Loucy (cell line): ENCODE measurements at regions not wholly inside any gene's neighbourhood (a gene's known extent, or its start where the extent isn't known, plus 50 kb on each side); places are given as distances from the start of the nearest gene placed in this dataset.

Source experiments
- H2AFZ ChIP-seq: fragments of 200-600 bp; sonication (generic); 2 replicates; pipeline ENCODE4 v1.6.0; 2016; ENCODE audit warnings: antibody characterized with exemption, mild to moderate bottlenecking, low read length, moderate library complexity
- H3F3A ChIP-seq: fragments of 200-600 bp; 2 replicates; pipeline ENCODE4 v1.6.0; 2016; ENCODE audit warnings: antibody characterized with exemption, low read depth, mild to moderate bottlenecking
- H3K27me3 ChIP-seq: fragments of 200-600 bp; sonication (generic); 2 replicates; pipeline ENCODE4 v1.6.1; 2014; ENCODE audit warnings: low read length, mild to moderate bottlenecking; ENCODE audit not compliant: insufficient read depth, poor library complexity, severe bottlenecking
- H3K36me3 ChIP-seq: fragments of 200-600 bp; sonication (generic); 2 replicates; pipeline ENCODE4 v1.6.1; 2016; ENCODE audit warnings: low read length; ENCODE audit not compliant: insufficient read depth
- H3K4me1 ChIP-seq: fragments of 200-600 bp; sonication (generic); 2 replicates; pipeline ENCODE4 v1.5.1; 2014; ENCODE audit warnings: low read length, mild to moderate bottlenecking; ENCODE audit not compliant: insufficient read depth, poor library complexity, severe bottlenecking
- H3K4me2 ChIP-seq: fragments of 200-600 bp; sonication (generic); 2 replicates; pipeline ENCODE4 v1.6.0; 2014; ENCODE audit warnings: antibody characterized with exemption, low read length, low read depth, mild to moderate bottlenecking; ENCODE audit not compliant: poor library complexity, severe bottlenecking
- H3K4me3 ChIP-seq: fragments of 200-600 bp; sonication (generic); 2 replicates; pipeline ENCODE4 v1.5.1; 2014; ENCODE audit warnings: low read length, mild to moderate bottlenecking, mixed read lengths; ENCODE audit not compliant: poor library complexity, severe bottlenecking
- H3K79me2 ChIP-seq: fragments of 200-600 bp; sonication (generic); 2 replicates; pipeline ENCODE4 v1.6.1; 2014; ENCODE audit warnings: low read length; ENCODE audit not compliant: insufficient read depth
- H3K9ac ChIP-seq: fragments of 200-600 bp; sonication (generic); 2 replicates; pipeline ENCODE4 v1.6.0; 2014; ENCODE audit warnings: mild to moderate bottlenecking, low read depth, low read length, moderate library complexity; ENCODE audit not compliant: poor library complexity, severe bottlenecking
- H3K9me2 ChIP-seq: fragments of 200-600 bp; sonication (generic); replicated peaks from 2 replicates; pipeline ENCODE4 v1.6.1; 2016; ENCODE audit warnings: low read depth, low read length, mixed read lengths
- H3K9me3 ChIP-seq: fragments of 200-600 bp; sonication (generic); 2 replicates; pipeline ENCODE4 v1.6.1; 2014; ENCODE audit warnings: mild to moderate bottlenecking, antibody characterized with exemption, low read length, low read depth; ENCODE audit not compliant: insufficient read depth
- H4K20me1 ChIP-seq: fragments of 200-600 bp; sonication (generic); 2 replicates; pipeline ENCODE4 v1.6.0; 2014; ENCODE audit warnings: antibody characterized with exemption, low read length, mild to moderate bottlenecking; ENCODE audit not compliant: insufficient read depth, poor library complexity, severe bottlenecking
- CTCF ChIP-seq: fragments of 200-600 bp; sonication (generic); conservative IDR thresholded peaks from 2 replicates; pipeline ENCODE4 v1.5.1; 2014; ENCODE audit warnings: mild to moderate bottlenecking, antibody characterized with exemption, low read length
- EZH2phosphoT487 ChIP-seq: fragments of 200-600 bp; IDR thresholded peaks from 2 replicates; pipeline ENCODE4 v1.6.1; 2018; ENCODE audit warnings: antibody characterized with exemption, mild to moderate bottlenecking, moderate library complexity, borderline replicate concordance

GRCh38 chr1:168911370-168911769 lies 182.4 kb upstream of the DPT start:
- Histone ChIP-seq H3F3A (no peaks in the 10 kb centered on the region), H3K79me2 (no peaks in the 10 kb centered on the region), H3K4me2 (no peak overlapping the region), H3K27me3 (peaks cover 55% of the 10 kb centered on the region), H3K9me2 (no peaks in the 10 kb centered on the region), H3K4me1 (no peaks in the 10 kb centered on the region), H2AFZ (no peak overlapping the region), H3K9me3 (no peaks in the 10 kb centered on the region), H3K36me3 (no peaks in the 10 kb centered on the region), H4K20me1 (no peaks in the 10 kb centered on the region), H3K9ac (no peak overlapping the region), H3K4me3 (no peak overlapping the region)
- no peak for TF ChIP-seq EZH2phosphoT487
- no peak for TF ChIP-seq CTCF

- no peaks in the 10 kb centered on the region for H4K20me1 ChIP-seq
- no peak overlapping the region for H3K4me3 ChIP-seq
Measured at GRCh38 chr1:168913711-168914463, 184.9 kb upstream of the DPT start.

GRCh38 chr1:168917309-168917708 lies 188.3 kb upstream of the DPT start:
- no peak overlapping the region for H3K4me2 ChIP-seq

More at GRCh38 chr1:168913711-168914463, 184.9 kb upstream of the DPT start:
- no peak for TF ChIP-seq EZH2phosphoT487
- no peak for TF ChIP-seq CTCF
- H2AFZ ChIP-seq: no peak overlapping the region
- no peak overlapping the region for H3K9ac ChIP-seq
- peaks cover 36% of the 10 kb centered on the region for H3K27me3 ChIP-seq
- H3K4me2 ChIP-seq: no peak overlapping the region
- no peaks in the 10 kb centered on the region for H3K4me1 ChIP-seq
- no peaks in the 10 kb centered on the region for H3K9me2 ChIP-seq
- no peaks in the 10 kb centered on the region for H3K79me2 ChIP-seq
- H3F3A ChIP-seq: no peaks in the 10 kb centered on the region
- no peaks in the 10 kb centered on the region for H3K36me3 ChIP-seq
- H3K9me3 ChIP-seq: no peaks in the 10 kb centered on the region

More at GRCh38 chr1:168917309-168917708, 188.3 kb upstream of the DPT start:
- no peak for TF ChIP-seq CTCF
- TF ChIP-seq EZH2phosphoT487: no peak
- H2AFZ ChIP-seq: no peak overlapping the region
- H3K36me3 ChIP-seq: no peaks in the 10 kb centered on the region
- H3F3A ChIP-seq: no peaks in the 10 kb centered on the region
- no peak overlapping the region for H3K4me3 ChIP-seq
- no peaks in the 10 kb centered on the region for H4K20me1 ChIP-seq
- no peaks in the 10 kb centered on the region for H3K9me2 ChIP-seq
- H3K9me3 ChIP-seq: no peaks in the 10 kb centered on the region
- no peak overlapping the region for H3K9ac ChIP-seq
- no peaks in the 10 kb centered on the region for H3K4me1 ChIP-seq
- H3K27me3 ChIP-seq: peaks cover 5% of the 10 kb centered on the region
- no peaks in the 10 kb centered on the region for H3K79me2 ChIP-seq
